ENCODE measurements at regions not wholly inside any gene's neighbourhood (a gene's known extent, or its start where the extent isn't known, plus 50 kb on each side); places are given as distances from the start of the nearest gene placed in this dataset.
"Not testable (repeated sequence)": the region's sequence is repeated elsewhere in the genome, so short reads cannot be mapped to it uniquely, and the experiment has no call there.

GRCh38 chr1:192907545-192908243 is 98.9 kb downstream of the RGS2 start:
- DNase-seq, result no peak

GRCh38 chr1:192911896-192912656 is 103.2 kb downstream of the RGS2 start:
- not testable (repeated sequence) for DNase-seq

- DNase-seq, result no peak
Measured at GRCh38 chr1:192913683-192914082, 104.8 kb downstream of the RGS2 start.

- DNase-seq, result no peak
Measured at GRCh38 chr1:192914092-192914491, 105.3 kb downstream of the RGS2 start.

- no peak for DNase-seq
Measured at GRCh38 chr1:192914696-192915095, 105.9 kb downstream of the RGS2 start.

GRCh38 chr1:192916021-192916420 is 107.2 kb downstream of the RGS2 start:
- DNase-seq, result no peak

- DNase-seq, result no peak
Measured at GRCh38 chr1:192918259-192918658, 109.4 kb downstream of the RGS2 start.

GRCh38 chr1:192920412-192920811 is 111.6 kb downstream of the RGS2 start:
- DNase-seq, result no peak

- DNase-seq, result no peak
Measured at GRCh38 chr1:192925609-192926008, 116.8 kb downstream of the RGS2 start.

- no peak for DNase-seq
Measured at GRCh38 chr1:192926736-192927135, 117.9 kb downstream of the RGS2 start.

- DNase-seq, result no peak
Measured at GRCh38 chr1:192927496-192927895, 118.7 kb downstream of the RGS2 start.

GRCh38 chr1:192929597-192929996 is 120.8 kb downstream of the RGS2 start:
- DNase-seq, result no peak

- no peak for DNase-seq
Measured at GRCh38 chr1:192933744-192934143, 124.9 kb downstream of the RGS2 start.

- peak; percentile 3 for DNase-seq
Measured at GRCh38 chr1:192936313-192937018, 122.7 kb downstream of the UCHL5 start.

GRCh38 chr1:192937128-192937527 is 122.0 kb downstream of the UCHL5 start:
- no peak for DNase-seq

GRCh38 chr1:192939440-192939839 is 119.7 kb downstream of the UCHL5 start:
- DNase-seq, result no peak

GRCh38 chr1:192940658-192941057 is 118.5 kb downstream of the UCHL5 start:
- DNase-seq, result no peak

GRCh38 chr1:192941722-192942411 is 117.3 kb downstream of the UCHL5 start:
- no peak for DNase-seq

- DNase-seq, result no peak
Measured at GRCh38 chr1:192943108-192943507, 116.1 kb downstream of the UCHL5 start.

GRCh38 chr1:192943522-192943921 is 115.6 kb downstream of the UCHL5 start:
- DNase-seq, result no peak

- no peak for DNase-seq
Measured at GRCh38 chr1:192945390-192946130, 113.6 kb downstream of the UCHL5 start.

- DNase-seq, result no peak
Measured at GRCh38 chr1:192949783-192950182, 109.4 kb downstream of the UCHL5 start.
